ENCODE measurements at regions not wholly inside any gene's neighbourhood (a gene's known extent, or its start where the extent isn't known, plus 50 kb on each side); places are given as distances from the start of the nearest gene placed in this dataset.

DNA sequence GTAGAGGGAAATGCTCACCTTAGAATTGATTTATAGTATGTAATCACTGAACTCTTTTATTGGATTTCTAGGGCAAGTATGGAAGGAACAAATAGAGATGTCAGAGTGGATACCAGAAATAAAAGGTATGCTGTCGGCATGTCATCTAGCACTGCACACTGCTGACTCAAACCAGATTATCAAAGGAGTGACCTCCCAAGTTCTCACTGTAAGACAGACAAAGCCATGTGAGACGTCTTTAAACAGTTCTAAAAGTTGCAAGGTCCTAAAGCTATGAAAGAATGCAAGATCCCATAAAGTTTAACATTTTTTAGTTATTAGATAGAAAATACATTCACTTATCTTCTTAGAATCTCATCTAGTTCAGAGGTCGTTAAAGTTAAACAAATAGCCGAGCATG is 70.0 kb upstream of the CPM start:
- WGBS (ENCODE audit: insufficient coverage) = no CpG with 5 or more reads among the region's 4 CpGs
- Histone ChIP-seq H3K4me1 (ENCODE audit: control insufficient read depth in 1 of 2, insufficient read depth in 2 of 2, low read length in 2 of 2) (peaks cover 27 to 28% of the 10 kb centered on the region in 2 donors), H3K79me2 (ENCODE audit: insufficient read depth, low read length) (no peaks in the 10 kb centered on the region), H3K27me3 (ENCODE audit: control insufficient read depth in 2 of 2, insufficient read depth in 2 of 2, low read length in 2 of 2) (no peaks in the 10 kb centered on the region), H3K4me3 (replicated peaks in 1 of 3; ENCODE audit: low read depth in 2 of 3, low read length in 3 of 3) (no peak overlapping the region), H3K27ac (ENCODE audit: low read depth in 1 of 2, low read length in 2 of 2) (no peak overlapping the region), H3K9me3 (replicated peaks in 1 of 2; ENCODE audit: control insufficient read depth in 1 of 2, insufficient read depth in 1 of 2, low read length in 2 of 2) (peaks cover 0 to 5% of the 10 kb centered on the region in 2 donors), H3K36me3 (replicated peaks in 1 of 2; ENCODE audit: control insufficient read depth in 1 of 2, insufficient read depth in 2 of 2, low read length in 2 of 2) (no peaks in the 10 kb centered on the region), H3K9ac (ENCODE audit: insufficient read depth, low read length, poor library complexity, severe bottlenecking) (no peak overlapping the region), H2AFZ (ENCODE audit: insufficient read depth, low read depth, low read length, poor library complexity, severe bottlenecking) (no peak overlapping the region), H3K4me2 (replicated peaks; ENCODE audit: extremely low read depth, low read length, poor library complexity, severe bottlenecking) (no peak overlapping the region), H4K20me1 (ENCODE audit: insufficient read depth, low read length) (no peaks in the 10 kb centered on the region)
- Mint-ChIP-seq H3K4me3 (no peak overlapping the region), H3K9me3 (peaks cover 2 to 12% (median 5%) of the 10 kb centered on the region in 7 donors), H3K27me3 (ENCODE audit: low read depth in 3 of 3) (peaks cover 0 to 2% (median 0%) of the 10 kb centered on the region in 3 donors), H3K27ac (no peak overlapping the region), H3K36me3 (no peaks in the 10 kb centered on the region), H3K4me1 (peaks cover 27% of the 10 kb centered on the region)
- TF ChIP-seq, protein P1, sequence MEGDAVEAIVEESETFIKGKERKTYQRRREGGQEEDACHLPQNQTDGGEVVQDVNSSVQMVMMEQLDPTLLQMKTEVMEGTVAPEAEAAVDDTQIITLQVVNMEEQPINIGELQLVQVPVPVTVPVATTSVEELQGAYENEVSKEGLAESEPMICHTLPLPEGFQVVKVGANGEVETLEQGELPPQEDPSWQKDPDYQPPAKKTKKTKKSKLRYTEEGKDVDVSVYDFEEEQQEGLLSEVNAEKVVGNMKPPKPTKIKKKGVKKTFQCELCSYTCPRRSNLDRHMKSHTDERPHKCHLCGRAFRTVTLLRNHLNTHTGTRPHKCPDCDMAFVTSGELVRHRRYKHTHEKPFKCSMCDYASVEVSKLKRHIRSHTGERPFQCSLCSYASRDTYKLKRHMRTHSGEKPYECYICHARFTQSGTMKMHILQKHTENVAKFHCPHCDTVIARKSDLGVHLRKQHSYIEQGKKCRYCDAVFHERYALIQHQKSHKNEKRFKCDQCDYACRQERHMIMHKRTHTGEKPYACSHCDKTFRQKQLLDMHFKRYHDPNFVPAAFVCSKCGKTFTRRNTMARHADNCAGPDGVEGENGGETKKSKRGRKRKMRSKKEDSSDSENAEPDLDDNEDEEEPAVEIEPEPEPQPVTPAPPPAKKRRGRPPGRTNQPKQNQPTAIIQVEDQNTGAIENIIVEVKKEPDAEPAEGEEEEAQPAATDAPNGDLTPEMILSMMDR (IDR thresholded peaks at IDR 0.05) = no peak
- intact Hi-C loops (cut with micrococcal nuclease) = loop anchor here (10.0 kb wide), 1 partner anchor 68 kb away; the partner anchor contains the start of gene CPM (in 2 of the 2)
- DNase-seq = no peak

DNA sequence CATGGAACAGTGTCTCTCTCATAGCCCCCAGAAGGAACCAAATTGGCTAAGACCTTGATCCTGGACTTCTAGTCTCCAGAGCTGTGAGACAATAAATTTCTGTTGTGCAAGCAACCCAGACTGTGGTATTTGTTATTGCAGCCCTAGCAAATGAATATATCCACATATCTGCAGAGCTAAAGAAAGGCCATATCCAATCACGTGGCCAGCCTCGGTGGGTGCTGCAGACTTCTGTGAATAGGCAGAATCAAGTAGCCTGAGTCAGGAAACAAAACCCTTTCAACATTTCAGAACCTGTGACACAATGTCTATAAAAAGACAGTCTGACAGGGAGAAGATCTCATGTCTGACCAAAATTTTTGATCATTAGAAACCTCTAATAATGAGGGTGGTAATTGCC is 71.0 kb upstream of the CPM start:
- Mint-ChIP-seq H3K27ac (no peak overlapping the region), H3K9me3 (peaks cover 2 to 15% (median 7%) of the 10 kb centered on the region in 7 donors), H3K27me3 (ENCODE audit: low read depth in 3 of 3) (peaks cover 0 to 5% (median 0%) of the 10 kb centered on the region in 3 donors), H3K4me1 (peaks cover 32% of the 10 kb centered on the region), H3K4me3 (no peak overlapping the region), H3K36me3 (no peaks in the 10 kb centered on the region)
- peaks cover 31 to 33% of the 10 kb centered on the region in 2 donors for H3K4me1 ChIP-seq (ENCODE audit: control insufficient read depth in 1 of 2, insufficient read depth in 2 of 2, low read length in 2 of 2)
- TF ChIP-seq, protein P1 (IDR thresholded peaks at IDR 0.05) = no peak
- H3K4me2 ChIP-seq (replicated peaks; ENCODE audit: extremely low read depth, low read length, poor library complexity, severe bottlenecking) = no peak overlapping the region
- H3K79me2 ChIP-seq (ENCODE audit: insufficient read depth, low read length) = no peaks in the 10 kb centered on the region
- no peak overlapping the region for H3K27ac ChIP-seq (ENCODE audit: low read depth in 1 of 2, low read length in 2 of 2)
- H3K4me3 ChIP-seq (replicated peaks in 1 of 3; ENCODE audit: low read depth in 2 of 3, low read length in 3 of 3) = no peak overlapping the region
- no peaks in the 10 kb centered on the region for H3K36me3 ChIP-seq (replicated peaks in 1 of 2; ENCODE audit: control insufficient read depth in 1 of 2, insufficient read depth in 2 of 2, low read length in 2 of 2)
- 70% methylated on average over 2 of the region's 2 CpGs for WGBS (ENCODE audit: insufficient coverage)
- H3K9me3 ChIP-seq (replicated peaks in 1 of 2; ENCODE audit: control insufficient read depth in 1 of 2, insufficient read depth in 1 of 2, low read length in 2 of 2) = peaks cover 0 to 5% of the 10 kb centered on the region in 2 donors
- H4K20me1 ChIP-seq (ENCODE audit: insufficient read depth, low read length) = no peaks in the 10 kb centered on the region
- H3K27me3 ChIP-seq (ENCODE audit: control insufficient read depth in 2 of 2, insufficient read depth in 2 of 2, low read length in 2 of 2) = no peaks in the 10 kb centered on the region
- H3K9ac ChIP-seq (ENCODE audit: insufficient read depth, low read length, poor library complexity, severe bottlenecking) = no peak overlapping the region
- intact Hi-C loops (cut with micrococcal nuclease) = loop anchor here (10.0 kb wide), 1 partner anchor 69 kb away; the partner anchor contains the start of gene CPM (in 2 of the 2)
- H2AFZ ChIP-seq (ENCODE audit: insufficient read depth, low read depth, low read length, poor library complexity, severe bottlenecking) = no peak overlapping the region
- DNase-seq = no peak

Data from CD14-positive monocyte (primary cell).